Mesendoderm (in vitro differentiated cells): ENCODE measurements at regions not wholly inside any gene's neighbourhood (a gene's known extent, or its start where the extent isn't known, plus 50 kb on each side); places are given as distances from the start of the nearest gene placed in this dataset.

Experiments
- DNase-seq: peaks from one replicate; pipeline ENCODE4 v3.0.0; 2013
- H2AK5ac ChIP-seq: 2 replicates; pipeline ENCODE4 v1.6.1; 2013; ENCODE audit warnings: low read length, inconsistent platforms
- H2BK120ac ChIP-seq: 2 replicates; pipeline ENCODE4 v1.6.1; 2013; ENCODE audit warnings: low read depth, mild to moderate bottlenecking, low read length, moderate library complexity, mixed read lengths
- H2BK15ac ChIP-seq: replicated peaks from 2 replicates; pipeline ENCODE4 v1.6.1; 2013; ENCODE audit warnings: low read depth, mild to moderate bottlenecking, moderate library complexity
- H2BK5ac ChIP-seq: 2 replicates; pipeline ENCODE4 v1.6.1; 2013; ENCODE audit warnings: low read length, inconsistent platforms
- H3K18ac ChIP-seq: 2 replicates; pipeline ENCODE4 v1.6.1; 2013; ENCODE audit warnings: mild to moderate bottlenecking, low read length, mixed read lengths
- H3K23ac ChIP-seq: one replicate; pipeline ENCODE4 v1.6.1; 2013; ENCODE audit warnings: low read length
- H3K27ac ChIP-seq: 2 replicates; pipeline ENCODE4 v1.5.1; 2013; ENCODE audit warnings: low read depth, mild to moderate bottlenecking, inconsistent platforms, low read length, moderate library complexity
- H3K27me3 ChIP-seq: 2 replicates; pipeline ENCODE4 v1.6.1; 2013; ENCODE audit warnings: low read length, control low read depth, mild to moderate bottlenecking, inconsistent platforms; ENCODE audit not compliant: insufficient read depth, poor library complexity
- H3K36me3 ChIP-seq: 2 replicates; pipeline ENCODE4 v1.6.1; 2013; ENCODE audit warnings: low read length, inconsistent platforms; ENCODE audit not compliant: control insufficient read depth, insufficient read depth
- H3K4ac ChIP-seq: one replicate; pipeline ENCODE4 v1.6.1; 2013; ENCODE audit warnings: low read depth, mild to moderate bottlenecking, low read length, moderate library complexity
- H3K4me1 ChIP-seq: 2 replicates; pipeline ENCODE4 v1.6.1; 2013; ENCODE audit warnings: low read depth, low read length, inconsistent platforms; ENCODE audit not compliant: control insufficient read depth
- H3K4me2 ChIP-seq: 2 replicates; pipeline ENCODE4 v1.6.1; 2013; ENCODE audit warnings: low read length
- H3K4me3 ChIP-seq: 2 replicates; pipeline ENCODE4 v1.5.1; 2013; ENCODE audit warnings: mild to moderate bottlenecking, low read length
- H3K56ac ChIP-seq: one replicate; pipeline ENCODE4 v1.6.1; 2013; ENCODE audit warnings: low read length
- H3K79me1 ChIP-seq: 2 replicates; pipeline ENCODE4 v1.6.1; 2013; ENCODE audit warnings: low read length, inconsistent platforms
- H3K79me2 ChIP-seq: 2 replicates; pipeline ENCODE4 v1.6.1; 2013; ENCODE audit warnings: mild to moderate bottlenecking, low read length; ENCODE audit not compliant: control insufficient read depth, insufficient read depth
- H3K9ac ChIP-seq: 2 replicates; pipeline ENCODE4 v1.6.1; 2013; ENCODE audit warnings: low read length, inconsistent platforms
- H4K5ac ChIP-seq: one replicate; pipeline ENCODE4 v1.6.1; 2013; ENCODE audit warnings: low read length
- H4K8ac ChIP-seq: one replicate; pipeline ENCODE4 v1.6.1; 2013; ENCODE audit warnings: low read depth, mild to moderate bottlenecking, control low read depth, low read length, moderate library complexity
- WGBS: extraction: QIAGEN DNeasy Blood & Tissue Kit; methylation state at CpG from one replicate; pipeline ENCODE4 v1.1.7; 2013; ENCODE audit warnings: low lambda C conversion rate, missing lambda C conversion rate; ENCODE audit not compliant: insufficient coverage; ENCODE audit errors: extremely low coverage; 5-methylcytosine and 5-hydroxymethylcytosine counted together

DNA sequence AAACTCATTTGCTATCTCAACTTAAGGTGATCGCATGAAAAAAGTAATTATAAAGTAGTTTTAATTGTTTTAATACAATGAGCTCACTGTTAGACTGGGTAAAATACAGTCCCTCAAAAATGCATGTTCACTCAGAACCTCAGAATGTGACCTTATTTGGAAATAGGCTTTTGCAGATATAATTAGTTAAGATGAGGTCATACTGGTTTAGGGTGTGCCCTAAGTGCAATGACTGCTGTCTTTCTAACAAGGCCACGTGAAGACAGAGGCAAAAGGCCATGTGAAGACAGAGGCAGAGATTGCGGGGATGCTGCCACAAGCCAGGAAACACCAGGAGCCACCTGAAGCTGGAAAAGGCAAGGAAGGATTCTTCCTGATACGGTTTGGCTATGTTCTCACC, 262.1 kb downstream of the NKX6-1 start:
- Histone ChIP-seq H3K4me1 (no peaks in the 10 kb centered on the region), H3K9ac (no peak overlapping the region), H3K23ac (no peak overlapping the region), H2BK5ac (no peak overlapping the region), H4K5ac (no peak overlapping the region), H3K4me3 (no peak overlapping the region), H3K4me2 (no peak overlapping the region), H3K56ac (no peak overlapping the region), H2AK5ac (no peak overlapping the region), H3K27ac (no peak overlapping the region), H3K18ac (no peak overlapping the region), H3K36me3 (no peaks in the 10 kb centered on the region), H4K8ac (no peak overlapping the region), H3K4ac (no peak overlapping the region), H3K79me2 (no peaks in the 10 kb centered on the region), H3K27me3 (no peaks in the 10 kb centered on the region), H2BK15ac (no peak overlapping the region), H3K79me1 (no peaks in the 10 kb centered on the region), H2BK120ac (no peak overlapping the region)
- WGBS: no CpG with 5 or more reads among the region's 4 CpGs
- no peak for DNase-seq

DNA sequence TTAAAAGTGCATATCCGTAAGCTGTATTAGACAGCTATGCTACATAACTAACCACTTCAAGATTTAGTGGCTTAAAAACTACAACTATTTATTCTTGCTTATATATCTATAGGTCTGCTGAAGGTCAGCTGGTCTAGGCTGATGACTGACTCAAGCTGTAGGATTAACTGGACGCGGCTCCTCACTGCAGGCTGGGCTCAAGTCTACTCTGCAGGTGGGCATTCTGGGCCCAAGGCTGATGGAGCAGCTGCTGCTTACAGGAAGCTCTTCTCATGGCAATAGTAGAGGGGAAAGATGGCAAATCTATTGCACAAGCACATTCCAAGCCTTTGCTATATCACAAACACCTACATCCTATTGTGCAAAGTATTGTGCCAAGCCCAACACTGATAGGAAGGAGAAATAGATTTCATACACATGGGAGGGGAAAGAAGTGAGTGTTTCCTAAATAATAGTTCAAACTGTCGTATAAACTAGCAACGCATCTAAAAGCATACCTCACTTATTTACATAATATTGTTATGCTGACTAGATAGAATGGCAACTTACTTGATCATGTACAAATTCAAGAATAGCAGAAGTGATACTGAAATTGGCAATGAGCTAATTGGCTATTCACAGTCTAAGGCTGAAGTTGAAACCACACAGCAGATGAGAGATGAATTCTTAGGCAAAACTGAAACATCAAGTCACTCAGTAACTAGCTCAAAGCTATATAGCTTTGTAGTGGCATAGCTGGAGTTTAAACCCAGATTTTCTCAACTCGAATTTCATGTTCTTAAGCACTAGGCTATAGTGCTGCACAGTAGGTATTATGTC, 263.8 kb downstream of the NKX6-1 start:
- no peaks in the 10 kb centered on the region for H3K4me1 ChIP-seq
- H4K8ac ChIP-seq: no peak overlapping the region
- H3K4me3 ChIP-seq: no peak overlapping the region
- no peak overlapping the region for H3K27ac ChIP-seq
- no peak overlapping the region for H3K23ac ChIP-seq
- no peak overlapping the region for H3K56ac ChIP-seq
- DNase-seq: no peak
- H2BK15ac ChIP-seq: no peak overlapping the region
- no peaks in the 10 kb centered on the region for H3K79me1 ChIP-seq
- H2AK5ac ChIP-seq: no peak overlapping the region
- H3K27me3 ChIP-seq: no peaks in the 10 kb centered on the region
- H2BK5ac ChIP-seq: no peak overlapping the region
- no peak overlapping the region for H3K9ac ChIP-seq
- no peaks in the 10 kb centered on the region for H3K79me2 ChIP-seq
- WGBS: no CpG with 5 or more reads among the region's 6 CpGs
- no peak overlapping the region for H2BK120ac ChIP-seq
- H3K36me3 ChIP-seq: no peaks in the 10 kb centered on the region
- no peak overlapping the region for H3K4ac ChIP-seq
- no peak overlapping the region for H4K5ac ChIP-seq
- no peak overlapping the region for H3K18ac ChIP-seq
- H3K4me2 ChIP-seq: no peak overlapping the region

DNA sequence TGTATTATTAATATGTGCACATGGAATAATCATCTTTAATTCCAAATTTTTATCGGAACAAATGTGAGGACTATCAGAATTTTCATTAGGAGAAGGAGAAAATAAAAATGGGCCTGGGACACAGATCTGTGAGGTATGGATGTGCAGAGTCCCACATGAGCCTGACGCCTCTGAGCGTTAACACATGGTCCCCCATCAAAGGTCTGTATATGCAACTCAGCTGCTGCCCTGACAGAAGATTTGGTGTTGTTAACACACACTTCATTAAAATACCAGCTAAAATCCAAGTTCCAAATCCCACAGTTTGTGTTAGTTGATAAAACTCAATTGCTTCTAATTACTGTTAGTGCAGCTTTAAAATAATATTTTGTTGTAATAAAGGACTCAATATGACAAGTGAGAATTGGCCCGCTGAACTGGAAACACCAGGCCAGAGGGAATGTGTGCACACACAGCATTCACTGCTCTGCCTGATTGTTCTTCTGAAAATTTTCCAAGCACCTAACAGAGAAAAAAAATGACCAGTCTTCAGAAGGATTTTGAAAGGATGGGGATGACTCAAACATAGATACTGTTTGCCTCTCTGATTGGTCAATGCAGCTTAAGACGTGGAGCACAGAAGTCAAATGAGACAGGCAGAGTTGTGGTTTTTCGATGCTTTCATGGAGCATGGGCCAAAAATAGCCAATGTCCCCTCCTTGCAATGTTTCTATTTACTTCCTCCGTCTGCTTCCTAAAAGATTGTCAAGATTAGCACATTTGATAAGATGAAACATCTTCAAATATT, 266.6 kb downstream of the NKX6-1 start:
- Histone ChIP-seq H3K56ac (no peak overlapping the region), H3K4me3 (no peak overlapping the region), H3K27me3 (no peaks in the 10 kb centered on the region), H2BK120ac (no peak overlapping the region), H3K23ac (no peak overlapping the region), H3K79me2 (no peaks in the 10 kb centered on the region), H3K4me1 (no peaks in the 10 kb centered on the region), H3K18ac (no peak overlapping the region), H3K27ac (no peak overlapping the region), H3K36me3 (no peaks in the 10 kb centered on the region), H4K5ac (no peak overlapping the region), H3K4ac (no peak overlapping the region), H2AK5ac (no peak overlapping the region), H3K9ac (no peak overlapping the region), H2BK5ac (no peak overlapping the region), H2BK15ac (no peak overlapping the region), H3K4me2 (no peak overlapping the region), H4K8ac (no peak overlapping the region), H3K79me1 (no peaks in the 10 kb centered on the region)
- no peak for DNase-seq
- no CpG with 5 or more reads among the region's 7 CpGs for WGBS

DNA sequence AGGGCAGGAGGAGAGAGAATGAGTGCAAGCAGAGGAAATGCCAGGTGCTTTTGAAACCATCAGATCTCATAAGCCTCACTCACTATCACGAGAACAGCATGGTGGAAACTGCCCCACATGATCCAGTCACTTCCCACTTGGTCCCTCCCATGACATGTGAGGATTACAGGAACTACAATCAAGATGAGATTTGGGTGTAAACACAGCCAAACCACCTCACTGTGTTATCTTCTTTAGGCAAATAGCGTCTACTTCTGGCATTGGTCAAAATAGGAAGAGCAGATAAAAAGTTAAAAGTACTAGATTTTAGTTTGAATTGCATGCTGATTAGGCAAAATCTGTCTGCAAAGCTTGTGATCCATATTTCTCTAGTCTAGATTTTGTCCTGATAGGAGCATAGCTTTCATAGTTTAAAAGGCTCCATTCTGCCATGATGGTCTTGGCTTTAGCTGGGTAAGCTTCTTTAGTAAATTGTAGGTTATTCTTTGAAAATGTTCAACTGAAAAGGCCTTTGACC, 267.5 kb downstream of the NKX6-1 start:
- H3K9ac ChIP-seq: no peak overlapping the region
- H4K5ac ChIP-seq: no peak overlapping the region
- H3K79me2 ChIP-seq: no peaks in the 10 kb centered on the region
- WGBS: no CpG with 5 or more reads among the region's 2 CpGs
- no peak overlapping the region for H3K27ac ChIP-seq
- no peak overlapping the region for H3K18ac ChIP-seq
- no peak overlapping the region for H3K4ac ChIP-seq
- no peak overlapping the region for H3K23ac ChIP-seq
- no peaks in the 10 kb centered on the region for H3K36me3 ChIP-seq
- no peak overlapping the region for H4K8ac ChIP-seq
- H2BK5ac ChIP-seq: no peak overlapping the region
- no peak overlapping the region for H3K4me2 ChIP-seq
- no peaks in the 10 kb centered on the region for H3K79me1 ChIP-seq
- H2AK5ac ChIP-seq: no peak overlapping the region
- peak; percentile 22 for DNase-seq
- no peak overlapping the region for H3K4me3 ChIP-seq
- no peak overlapping the region for H3K56ac ChIP-seq
- no peaks in the 10 kb centered on the region for H3K27me3 ChIP-seq
- no peak overlapping the region for H2BK120ac ChIP-seq
- no peak overlapping the region for H2BK15ac ChIP-seq
- H3K4me1 ChIP-seq: no peaks in the 10 kb centered on the region

DNA sequence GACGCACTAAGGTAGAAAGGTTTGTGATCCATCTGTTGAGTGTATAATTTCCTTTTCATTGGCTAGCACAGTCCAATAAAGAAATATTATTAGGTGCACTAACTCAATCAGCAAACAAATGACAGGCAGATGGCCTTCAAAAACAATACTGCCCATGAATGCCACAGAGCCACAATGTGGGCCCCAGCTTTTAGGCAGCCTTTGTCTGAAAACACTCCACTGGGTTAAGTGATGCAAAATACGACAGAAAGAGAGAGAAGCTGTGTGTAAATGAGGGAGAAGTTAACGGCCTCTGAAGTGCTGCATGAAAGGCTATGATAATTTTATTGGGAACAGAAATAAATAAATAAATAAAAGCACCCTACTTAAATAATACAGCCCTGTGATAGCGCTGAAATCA, 274.6 kb downstream of the NKX6-1 start:
- H3K56ac ChIP-seq: no peak overlapping the region
- H3K79me1 ChIP-seq: no peaks in the 10 kb centered on the region
- DNase-seq: no peak
- H4K8ac ChIP-seq: no peak overlapping the region
- H3K27ac ChIP-seq: no peak overlapping the region
- no peak overlapping the region for H2BK120ac ChIP-seq
- no peak overlapping the region for H3K4me3 ChIP-seq
- no peaks in the 10 kb centered on the region for H3K4me1 ChIP-seq
- no peak overlapping the region for H3K23ac ChIP-seq
- H2BK5ac ChIP-seq: no peak overlapping the region
- H3K9ac ChIP-seq: no peak overlapping the region
- no peaks in the 10 kb centered on the region for H3K36me3 ChIP-seq
- no peak overlapping the region for H2AK5ac ChIP-seq
- no peaks in the 10 kb centered on the region for H3K79me2 ChIP-seq
- no peak overlapping the region for H2BK15ac ChIP-seq
- no peaks in the 10 kb centered on the region for H3K27me3 ChIP-seq
- no CpG with 5 or more reads among the region's 4 CpGs for WGBS
- H3K4me2 ChIP-seq: no peak overlapping the region
- no peak overlapping the region for H3K4ac ChIP-seq
- H4K5ac ChIP-seq: no peak overlapping the region
- H3K18ac ChIP-seq: no peak overlapping the region
